NCI-H1105 treated with DMSO at 0.1 percent for 48 hours (cell line): ENCODE measurements at regions not wholly inside any gene's neighbourhood (a gene's known extent, or its start where the extent isn't known, plus 50 kb on each side); places are given as distances from the start of the nearest gene placed in this dataset.
"Not testable (repeated sequence)": the region's sequence is repeated elsewhere in the genome, so short reads cannot be mapped to it uniquely, and the experiment has no call there.

Experiments used
- DNase-seq: peaks from one replicate; lab custom pipeline; 2025; lab: John Stamatoyannopoulos, UW

GRCh38 chr14:62521309-62521708, 523.9 kb downstream of the KCNH5 start:
- not testable (repeated sequence) for DNase-seq

GRCh38 chr14:62528296-62528695, 517.0 kb downstream of the KCNH5 start:
- DNase-seq: no peak

- no peak for DNase-seq
These were observed 513.1 kb downstream of the KCNH5 start for GRCh38 chr14:62532181-62532580.

GRCh38 chr14:62546862-62547474, 498.3 kb downstream of the KCNH5 start:
- no peak for DNase-seq

GRCh38 chr14:62557416-62557815, 487.8 kb downstream of the KCNH5 start:
- no peak for DNase-seq

- no peak for DNase-seq
These were observed 486.8 kb downstream of the KCNH5 start for GRCh38 chr14:62558451-62558850.

- no peak for DNase-seq
These were observed 460.0 kb downstream of the KCNH5 start for GRCh38 chr14:62585247-62585646.

GRCh38 chr14:62592877-62593276, 452.4 kb downstream of the KCNH5 start:
- no peak for DNase-seq

- no peak for DNase-seq
These were observed 448.1 kb downstream of the KCNH5 start for GRCh38 chr14:62597143-62597542.

- DNase-seq: no peak
These were observed 445.5 kb downstream of the KCNH5 start for GRCh38 chr14:62599616-62600385.

- no peak for DNase-seq
These were observed 442.5 kb downstream of the KCNH5 start for GRCh38 chr14:62602712-62603111.

- no peak for DNase-seq
These were observed 440.7 kb downstream of the KCNH5 start for GRCh38 chr14:62604524-62604923.

- DNase-seq: no peak
These were observed 431.1 kb downstream of the KCNH5 start for GRCh38 chr14:62614122-62614521.

GRCh38 chr14:62616668-62617067, 428.6 kb downstream of the KCNH5 start:
- no peak for DNase-seq

- no peak for DNase-seq
These were observed 418.8 kb downstream of the KCNH5 start for GRCh38 chr14:62626416-62626815.

GRCh38 chr14:62629176-62629725, 416.0 kb downstream of the KCNH5 start:
- DNase-seq: no peak

GRCh38 chr14:62631176-62631575, 414.1 kb downstream of the KCNH5 start:
- no peak for DNase-seq

- DNase-seq: no peak
These were observed 412.5 kb downstream of the KCNH5 start for GRCh38 chr14:62632771-62633170.

- no peak for DNase-seq
These were observed 399.6 kb downstream of the KCNH5 start for GRCh38 chr14:62645649-62646048.
